A673 (cell line): ENCODE measurements at regions not wholly inside any gene's neighbourhood (a gene's known extent, or its start where the extent isn't known, plus 50 kb on each side); places are given as distances from the start of the nearest gene placed in this dataset.

Source experiments
- EZH2 ChIP-seq: fragments of 200-600 bp; sonication (generic); IDR thresholded peaks from 2 replicates; pipeline ENCODE4 v1.6.1; 2017; ENCODE audit warnings: borderline replicate concordance, low read depth, mild to moderate bottlenecking, mixed read lengths, antibody characterized with exemption, low read length; ENCODE audit not compliant: poor library complexity, severe bottlenecking
- TF ChIP-seq, protein P1 (sequence below): fragments of 300-800, 200-600 bp; sonication (generic); conservative IDR thresholded peaks from 2 replicates; pipeline ENCODE4 v1.5.1; 2017; ENCODE audit warnings: low read depth, mild to moderate bottlenecking, antibody characterized with exemption, low read length, moderate library complexity, mixed read lengths

DNA sequence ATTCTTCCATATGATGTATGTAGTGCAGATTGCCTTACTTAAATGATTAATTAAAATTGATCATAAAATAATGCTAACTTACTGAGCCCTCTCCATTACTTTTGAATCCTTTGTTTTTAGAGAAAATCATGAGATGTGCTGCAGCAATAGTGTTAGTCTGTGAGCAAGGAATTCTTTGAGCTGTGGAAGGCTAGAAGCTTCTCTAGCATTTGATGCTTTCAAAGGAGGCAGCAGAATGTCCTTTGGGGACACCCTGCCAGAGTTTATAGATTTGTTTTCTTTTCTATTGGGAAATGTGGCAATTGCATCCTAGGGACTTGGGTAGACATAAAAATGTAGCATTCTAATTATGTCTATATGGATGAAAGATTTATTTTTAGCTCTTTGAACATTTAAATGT lies 284.1 kb upstream of the SMIM30 start:
- TF ChIP-seq, protein P1, sequence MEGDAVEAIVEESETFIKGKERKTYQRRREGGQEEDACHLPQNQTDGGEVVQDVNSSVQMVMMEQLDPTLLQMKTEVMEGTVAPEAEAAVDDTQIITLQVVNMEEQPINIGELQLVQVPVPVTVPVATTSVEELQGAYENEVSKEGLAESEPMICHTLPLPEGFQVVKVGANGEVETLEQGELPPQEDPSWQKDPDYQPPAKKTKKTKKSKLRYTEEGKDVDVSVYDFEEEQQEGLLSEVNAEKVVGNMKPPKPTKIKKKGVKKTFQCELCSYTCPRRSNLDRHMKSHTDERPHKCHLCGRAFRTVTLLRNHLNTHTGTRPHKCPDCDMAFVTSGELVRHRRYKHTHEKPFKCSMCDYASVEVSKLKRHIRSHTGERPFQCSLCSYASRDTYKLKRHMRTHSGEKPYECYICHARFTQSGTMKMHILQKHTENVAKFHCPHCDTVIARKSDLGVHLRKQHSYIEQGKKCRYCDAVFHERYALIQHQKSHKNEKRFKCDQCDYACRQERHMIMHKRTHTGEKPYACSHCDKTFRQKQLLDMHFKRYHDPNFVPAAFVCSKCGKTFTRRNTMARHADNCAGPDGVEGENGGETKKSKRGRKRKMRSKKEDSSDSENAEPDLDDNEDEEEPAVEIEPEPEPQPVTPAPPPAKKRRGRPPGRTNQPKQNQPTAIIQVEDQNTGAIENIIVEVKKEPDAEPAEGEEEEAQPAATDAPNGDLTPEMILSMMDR: no peak
- no peak for TF ChIP-seq EZH2
